Stimulated activated CD4-positive, alpha-beta T cell treated with anti-CD3 and anti-CD28 coated beads, Interleukin-15, amount 100 ng/mL, for 24 hours (primary cell): ENCODE measurements at regions not wholly inside any gene's neighbourhood (a gene's known extent, or its start where the extent isn't known, plus 50 kb on each side); places are given as distances from the start of the nearest gene placed in this dataset.

ENCODE experiments used
- DNase-seq: peaks from one replicate; pipeline ENCODE4 v3.0.0-alpha.2; 2020

- no peak for DNase-seq
These were observed 270.8 kb upstream of the PPFIA2 start for GRCh38 chr12:82029936-82030335.

DNA sequence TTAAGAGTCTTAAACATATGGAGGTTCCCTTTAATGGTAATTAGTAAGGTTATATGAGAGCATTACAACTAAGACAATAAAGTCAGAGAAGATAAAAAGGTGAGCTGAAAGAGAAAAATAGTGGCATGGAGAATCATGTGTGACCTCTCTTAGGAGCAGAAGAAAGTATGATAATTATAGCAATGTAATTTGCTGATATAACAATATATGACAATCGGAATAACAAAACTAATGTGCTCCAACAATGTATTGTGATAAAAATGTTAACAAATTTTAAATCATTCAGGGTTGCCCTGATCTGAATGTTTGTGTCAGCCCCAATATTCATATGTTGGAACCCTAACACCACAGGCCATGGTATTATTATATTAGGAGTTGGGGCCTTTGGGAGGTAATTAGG is 269.6 kb upstream of the PPFIA2 start:
- no peak for DNase-seq

DNA sequence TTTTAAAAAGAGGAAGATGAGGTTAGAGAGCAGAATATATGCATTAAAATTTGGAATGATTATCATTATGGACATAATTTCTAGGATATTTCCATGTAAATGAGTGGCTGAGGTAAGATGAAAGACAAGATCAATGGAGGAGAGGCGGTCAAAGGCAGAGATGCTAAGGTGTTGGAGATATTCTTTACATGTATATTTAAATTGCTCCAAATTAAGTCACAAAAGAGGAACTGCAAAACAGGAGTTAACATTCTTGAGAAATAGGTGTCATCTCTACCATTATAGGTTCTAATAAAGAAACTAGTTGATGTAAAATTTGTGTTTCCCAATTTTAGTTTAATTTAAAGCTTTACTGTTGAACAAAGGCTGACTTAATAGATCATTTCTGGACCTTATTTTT is 268.5 kb upstream of the PPFIA2 start:
- DNase-seq = no peak

- DNase-seq = no peak
These were observed 266.3 kb upstream of the PPFIA2 start for GRCh38 chr12:82025462-82025861.

DNA sequence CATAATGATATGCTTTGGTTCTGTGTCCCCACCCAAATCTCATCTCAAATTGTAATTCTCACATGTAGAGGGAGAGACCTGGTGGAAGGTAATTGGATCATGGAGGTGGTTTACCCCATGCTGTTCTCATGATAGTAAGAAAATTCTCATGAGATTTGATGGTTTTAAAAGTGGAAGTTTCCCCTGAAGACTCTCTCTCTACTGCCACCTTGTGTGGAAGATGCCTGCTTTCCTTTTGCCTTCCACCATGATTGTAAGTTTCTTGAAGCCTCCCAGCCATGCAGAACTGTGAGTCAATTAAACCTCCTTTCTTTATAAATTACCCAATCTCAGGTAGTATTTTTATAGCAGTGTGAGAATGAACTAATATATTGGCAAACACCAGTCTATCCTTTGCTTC is 260.4 kb upstream of the PPFIA2 start:
- no peak for DNase-seq

DNA sequence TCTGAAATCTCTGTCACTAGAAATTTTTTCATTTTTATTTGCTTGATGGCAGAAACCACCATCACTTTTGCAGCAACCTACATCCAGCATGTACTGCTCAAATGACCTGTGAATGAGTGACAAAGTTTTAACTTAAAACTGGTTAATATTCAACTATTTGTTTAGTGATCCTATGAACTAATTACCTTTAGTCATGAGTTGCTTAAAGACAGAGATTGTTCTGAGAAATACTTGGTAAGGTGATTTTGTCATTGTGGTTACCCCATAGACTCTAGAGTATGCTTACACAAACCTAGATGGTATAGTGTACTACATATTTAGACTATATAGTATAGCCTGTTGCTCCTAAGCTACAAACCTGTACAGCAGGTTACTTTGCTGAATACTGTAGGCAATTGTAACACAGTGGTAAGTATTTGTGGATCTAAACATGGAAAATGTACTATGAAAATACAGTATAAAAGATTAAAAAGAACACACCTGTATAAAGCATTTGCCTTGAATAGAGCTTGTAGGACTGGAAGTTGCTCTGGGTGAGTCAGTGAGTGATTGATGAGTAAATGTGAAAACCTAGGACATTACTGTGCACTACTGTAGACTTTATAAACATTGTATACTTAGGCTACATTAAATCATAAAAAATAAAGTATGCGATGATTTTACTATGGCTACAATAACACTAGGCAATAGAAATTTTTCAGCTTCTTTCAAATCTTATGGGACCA is 256.6 kb upstream of the PPFIA2 start:
- DNase-seq = no peak

DNA sequence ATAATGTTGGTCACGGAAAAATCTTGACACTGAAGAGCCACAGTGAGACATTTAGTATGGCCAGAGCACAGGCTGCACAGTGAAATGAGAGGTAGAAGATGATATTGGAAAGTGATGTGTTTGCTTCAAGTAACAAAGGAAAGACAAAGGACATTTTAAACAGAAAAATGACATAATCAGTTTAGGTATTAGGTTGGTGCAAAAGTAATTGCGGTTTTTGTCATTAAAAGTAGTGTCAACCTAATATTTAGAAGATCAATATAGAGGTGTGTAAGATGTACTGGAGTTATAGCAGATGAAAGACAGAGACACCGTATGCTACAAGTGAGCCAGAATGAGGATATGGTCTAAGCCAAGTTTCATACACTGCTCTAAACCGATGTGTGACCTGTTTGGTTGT is 253.0 kb upstream of the PPFIA2 start:
- DNase-seq = no peak

DNA sequence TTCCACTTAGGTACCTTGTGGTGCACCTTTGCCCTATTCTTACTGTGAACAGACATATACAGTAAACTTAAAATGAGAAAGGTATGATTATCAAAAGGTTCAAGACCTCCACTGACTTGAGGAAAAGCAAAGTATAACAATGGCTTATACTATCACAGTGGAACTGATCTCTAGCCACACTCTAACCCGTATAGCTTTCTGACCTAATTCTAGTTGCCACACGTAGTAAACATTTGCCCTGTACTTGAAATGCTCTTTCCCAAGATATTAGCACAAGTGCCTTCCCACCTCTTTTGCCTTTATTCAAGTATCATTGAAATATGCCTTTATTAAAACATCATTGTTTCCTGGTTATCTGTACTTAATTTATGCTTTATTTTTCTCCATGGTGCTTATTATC is 250.4 kb upstream of the PPFIA2 start:
- DNase-seq = no peak

GRCh38 chr12:82008251-82008650 is 249.1 kb upstream of the PPFIA2 start:
- DNase-seq = no peak

- no peak for DNase-seq
These were observed 239.7 kb upstream of the PPFIA2 start for GRCh38 chr12:81998761-81999378.

- DNase-seq = peak; percentile 25
These were observed 233.3 kb upstream of the PPFIA2 start for GRCh38 chr12:81992461-81992860.

- DNase-seq = no peak
These were observed 232.7 kb upstream of the PPFIA2 start for GRCh38 chr12:81991868-81992267.

GRCh38 chr12:81988362-81988761 is 229.2 kb upstream of the PPFIA2 start:
- no peak for DNase-seq

GRCh38 chr12:81987371-81987770 is 228.2 kb upstream of the PPFIA2 start:
- no peak for DNase-seq

DNA sequence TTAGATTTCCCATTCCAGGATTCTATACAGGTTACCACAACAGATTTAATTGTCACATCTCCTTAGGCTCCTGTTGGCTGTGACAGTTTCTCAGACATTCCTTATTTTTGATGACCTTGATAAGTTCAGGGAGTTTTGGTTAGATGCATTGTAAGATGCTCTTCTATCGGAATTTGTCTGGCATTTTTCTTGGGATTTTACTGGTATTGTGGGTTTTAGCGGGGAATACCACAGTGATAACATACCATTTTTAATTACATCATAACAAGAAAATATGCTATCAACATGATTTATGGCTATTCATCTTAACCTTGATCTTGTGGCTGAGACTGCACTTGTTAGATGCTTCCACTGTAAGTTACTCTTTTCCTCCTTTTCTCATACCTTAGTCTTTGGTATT is 217.5 kb upstream of the PPFIA2 start:
- DNase-seq = no peak

GRCh38 chr12:81974762-81975161 is 215.6 kb upstream of the PPFIA2 start:
- no peak for DNase-seq

DNA sequence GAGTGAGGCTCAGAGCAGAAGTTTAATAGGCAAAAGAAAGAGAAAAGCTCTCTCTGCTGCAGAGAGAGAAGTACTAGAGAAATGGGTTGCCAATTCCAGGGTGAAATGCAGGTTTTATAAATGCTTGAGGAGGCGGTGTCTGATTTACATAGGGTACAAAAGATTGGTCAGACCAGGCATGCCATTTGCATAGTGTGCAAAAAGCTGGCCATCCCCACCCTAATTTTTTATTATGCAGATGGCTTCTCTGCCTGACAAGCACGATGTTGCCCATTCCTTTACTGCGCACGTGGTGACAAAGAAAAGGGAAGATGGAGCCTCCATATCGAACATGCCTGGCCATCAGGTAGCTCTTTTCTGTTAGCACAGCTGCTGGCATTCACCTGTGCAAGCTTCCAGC is 209.3 kb upstream of the PPFIA2 start:
- DNase-seq = no peak

DNA sequence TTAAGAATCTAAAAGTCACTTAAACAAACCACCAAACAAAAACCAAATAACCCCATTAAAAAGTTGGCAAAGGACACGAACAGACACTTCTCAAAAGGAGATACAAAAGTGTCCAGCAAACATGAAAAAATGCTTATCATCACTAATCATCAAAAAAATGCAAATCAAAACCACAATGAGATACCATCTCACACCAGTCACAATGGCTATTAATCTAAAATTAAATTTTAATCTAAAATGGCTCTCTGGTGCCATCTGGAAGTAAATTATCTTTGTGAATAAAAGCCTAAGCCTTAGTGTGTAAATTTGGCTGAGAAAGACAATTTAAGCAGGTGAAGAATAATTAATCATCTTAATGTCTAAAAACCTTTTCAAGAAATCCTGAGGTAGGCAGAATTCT is 204.5 kb upstream of the PPFIA2 start:
- DNase-seq = no peak

DNA sequence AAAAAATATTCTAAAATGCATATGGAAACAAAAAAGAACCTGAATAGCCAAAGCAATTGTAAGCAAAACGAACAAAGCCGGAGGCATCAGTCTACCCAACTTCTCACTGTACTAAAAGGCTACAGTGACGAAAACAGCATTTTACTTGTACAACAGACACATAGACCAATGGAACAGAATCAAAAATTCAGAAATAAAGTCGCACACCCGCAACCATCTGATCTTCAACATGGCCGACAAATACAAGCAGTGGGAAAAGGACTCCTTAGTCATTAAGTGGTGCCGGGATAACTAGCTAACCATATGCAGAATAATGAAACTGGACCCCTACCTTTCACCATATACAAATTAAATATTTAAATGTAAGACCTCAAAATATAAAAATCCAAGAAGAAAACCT is 203.9 kb upstream of the PPFIA2 start:
- no peak for DNase-seq

GRCh38 chr12:81962126-81962856 is 203.1 kb upstream of the PPFIA2 start:
- DNase-seq = no peak

DNA sequence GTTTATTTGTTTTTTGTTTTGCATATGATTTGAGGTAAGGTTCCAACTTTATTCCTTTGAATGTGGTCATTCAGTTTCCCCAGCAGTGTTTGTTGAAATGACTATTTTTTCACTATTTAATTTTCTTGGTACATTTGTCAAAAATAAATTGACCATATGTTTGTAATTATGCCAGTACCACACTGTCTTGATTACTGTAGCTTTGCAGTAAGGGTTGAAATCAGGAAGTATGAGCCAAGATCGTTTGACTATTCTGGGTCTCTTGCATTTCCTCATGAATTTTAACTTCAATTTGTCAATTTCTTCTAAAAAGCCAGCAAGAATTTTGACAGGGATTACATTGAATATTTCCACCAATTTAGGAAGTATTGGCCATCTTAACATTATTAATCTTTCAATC is 199.3 kb upstream of the PPFIA2 start:
- DNase-seq = no peak

- DNase-seq = no peak
These were observed 198.5 kb upstream of the PPFIA2 start for GRCh38 chr12:81957631-81958030.

DNA sequence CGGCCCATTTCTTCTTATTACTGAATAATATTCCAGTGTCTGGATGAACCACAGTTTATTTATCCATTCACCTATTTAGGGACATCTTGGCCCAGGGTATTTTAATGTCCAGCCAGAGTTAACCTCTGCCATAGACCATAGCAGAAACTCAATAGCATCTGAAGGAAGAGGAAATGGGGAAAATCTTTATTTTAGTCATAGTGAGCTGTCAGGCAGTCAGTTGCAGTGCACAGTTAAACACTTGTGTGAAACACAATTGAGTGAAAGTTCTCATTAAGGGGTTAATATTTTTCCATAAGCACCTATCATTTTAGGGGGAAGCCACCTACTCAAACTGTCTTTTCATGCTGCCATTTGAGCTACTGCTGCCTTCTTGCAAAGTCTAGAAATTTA is 197.3 kb upstream of the PPFIA2 start:
- no peak for DNase-seq

DNA sequence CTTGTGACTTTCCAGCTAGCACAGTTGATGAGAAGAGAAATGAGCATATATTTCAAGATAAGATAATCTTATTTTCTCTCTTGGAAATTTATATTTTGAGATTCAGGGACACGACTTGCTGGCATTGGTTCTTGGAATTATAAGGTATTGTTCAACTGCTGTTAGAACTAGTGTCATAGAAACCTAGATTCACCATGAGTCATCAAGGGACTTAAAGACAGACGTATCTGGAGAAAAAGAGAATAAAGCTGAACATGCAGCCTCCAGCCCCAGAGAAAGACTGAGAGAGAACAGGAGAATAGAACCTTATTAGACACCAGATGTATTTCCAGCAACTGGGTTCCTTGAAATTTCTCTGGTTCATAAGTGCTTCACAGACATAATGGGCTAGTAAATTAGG is 194.4 kb upstream of the PPFIA2 start:
- DNase-seq = no peak
